Mucosa of descending colon (tissue), 3 donors: ENCODE measurements at regions not wholly inside any gene's neighbourhood (a gene's known extent, or its start where the extent isn't known, plus 50 kb on each side); places are given as distances from the start of the nearest gene placed in this dataset.

ENCODE experiments used
- ATAC-seq: fragments of 200-7000 bp; cut with Tn5 transposase; one replicate; pipeline ENCODE4 v1.9.1; 2020; ENCODE audit warnings: mild to moderate bottlenecking, moderate library complexity
- DNase-seq, 3 donors: peaks; one replicate each; pipeline ENCODE4 v3.0.0-alpha.2; 2020
- H3K36me3 ChIP-seq: fragments of 200-600 bp; one replicate; pipeline ENCODE4 v1.8.0; 2021; ENCODE audit warnings: low read depth, mild to moderate bottlenecking
- H3K4me1 ChIP-seq: fragments of 200-600 bp; one replicate; pipeline ENCODE4 v1.8.0; 2021; ENCODE audit warnings: low read depth, mild to moderate bottlenecking
- H3K4me3 ChIP-seq: fragments of 200-600 bp; one replicate; pipeline ENCODE4 v1.8.0; 2021; ENCODE audit warnings: mild to moderate bottlenecking
- H3K9me3 ChIP-seq: fragments of 200-600 bp; one replicate; pipeline ENCODE4 v1.8.0; 2021; ENCODE audit warnings: mild to moderate bottlenecking
- intact Hi-C, 2 donors: fragments of 100-400 bp; cut with DNase I in 1 of 2; cut with micrococcal nuclease in 1 of 2; formaldehyde crosslinking; loops; one replicate each; pipeline versions ENCODE4 v1.11.0 to v1.11.1; 2022; cut with DNase I, micrococcal nuclease
- TF ChIP-seq, protein P1 (sequence below): fragments of 200-600 bp; IDR thresholded peaks from one replicate; pipeline ENCODE4 v1.8.0; 2022; ENCODE audit warnings: antibody characterized with exemption, mild to moderate bottlenecking
- donor health status: DM: no; HTN: no; CAD: no; lungs with moderate emphysema.
- donor health status: DM: no; HTN: no; CAD: no.
- donor health status: DM: no; HTN: yes; CAD: no.

DNA sequence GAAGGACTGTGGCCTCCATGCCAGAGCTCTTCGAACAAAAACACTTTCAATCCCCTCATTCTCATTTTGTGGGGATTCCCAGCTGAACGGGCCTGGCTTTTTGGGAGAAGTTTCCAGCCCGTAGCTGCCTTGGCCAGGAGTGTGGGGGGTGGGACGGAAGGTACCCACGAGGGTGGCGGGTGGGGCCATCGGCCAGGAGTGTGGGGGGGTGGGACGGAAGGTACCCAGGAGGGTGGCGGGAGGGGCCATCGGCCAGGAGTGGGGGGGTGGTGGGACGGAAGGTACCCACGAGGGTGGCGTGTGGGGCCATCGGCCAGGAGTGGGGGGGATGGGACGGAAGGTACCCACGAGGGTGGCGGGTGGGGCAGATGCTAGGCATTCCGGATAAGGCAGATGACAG, 71.7 kb upstream of the ZBTB18 start:
- intact Hi-C loops, result no loop called here
- no peaks in the 10 kb centered on the region for H3K36me3 ChIP-seq
- no peak overlapping the region for H3K4me3 ChIP-seq
- DNase-seq (no peak), ATAC-seq (no peak)
- no peaks in the 10 kb centered on the region for H3K9me3 ChIP-seq
- H3K4me1 ChIP-seq, result no peaks in the 10 kb centered on the region
- TF ChIP-seq, protein P1, sequence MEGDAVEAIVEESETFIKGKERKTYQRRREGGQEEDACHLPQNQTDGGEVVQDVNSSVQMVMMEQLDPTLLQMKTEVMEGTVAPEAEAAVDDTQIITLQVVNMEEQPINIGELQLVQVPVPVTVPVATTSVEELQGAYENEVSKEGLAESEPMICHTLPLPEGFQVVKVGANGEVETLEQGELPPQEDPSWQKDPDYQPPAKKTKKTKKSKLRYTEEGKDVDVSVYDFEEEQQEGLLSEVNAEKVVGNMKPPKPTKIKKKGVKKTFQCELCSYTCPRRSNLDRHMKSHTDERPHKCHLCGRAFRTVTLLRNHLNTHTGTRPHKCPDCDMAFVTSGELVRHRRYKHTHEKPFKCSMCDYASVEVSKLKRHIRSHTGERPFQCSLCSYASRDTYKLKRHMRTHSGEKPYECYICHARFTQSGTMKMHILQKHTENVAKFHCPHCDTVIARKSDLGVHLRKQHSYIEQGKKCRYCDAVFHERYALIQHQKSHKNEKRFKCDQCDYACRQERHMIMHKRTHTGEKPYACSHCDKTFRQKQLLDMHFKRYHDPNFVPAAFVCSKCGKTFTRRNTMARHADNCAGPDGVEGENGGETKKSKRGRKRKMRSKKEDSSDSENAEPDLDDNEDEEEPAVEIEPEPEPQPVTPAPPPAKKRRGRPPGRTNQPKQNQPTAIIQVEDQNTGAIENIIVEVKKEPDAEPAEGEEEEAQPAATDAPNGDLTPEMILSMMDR, result no peak

DNA sequence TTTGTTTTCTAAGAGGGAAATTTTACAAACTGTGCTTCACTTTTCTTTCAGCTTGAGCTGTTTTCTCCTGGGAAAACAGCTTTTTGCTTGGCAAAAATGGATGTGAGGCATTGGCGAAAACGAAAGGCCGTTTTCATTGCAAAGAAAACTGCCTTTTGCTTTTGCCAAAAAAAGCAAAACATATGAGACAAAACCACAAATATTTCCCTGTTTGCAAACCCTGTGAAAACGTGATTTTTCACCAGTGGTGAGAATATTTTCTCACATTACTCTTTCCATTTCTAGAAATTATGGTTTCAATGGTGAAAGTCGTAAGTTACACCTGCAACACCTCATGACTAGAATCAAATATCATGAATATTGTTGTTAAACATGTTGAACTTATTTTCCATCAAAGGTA, 74.0 kb upstream of the ZBTB18 start:
- intact Hi-C loops, result no loop called here
- ATAC-seq (no peak), DNase-seq (no peak)
- H3K9me3 ChIP-seq, result no peaks in the 10 kb centered on the region
- TF ChIP-seq, protein P1, result no peak
- H3K4me1 ChIP-seq, result no peaks in the 10 kb centered on the region
- no peaks in the 10 kb centered on the region for H3K36me3 ChIP-seq
- H3K4me3 ChIP-seq, result no peak overlapping the region

DNA sequence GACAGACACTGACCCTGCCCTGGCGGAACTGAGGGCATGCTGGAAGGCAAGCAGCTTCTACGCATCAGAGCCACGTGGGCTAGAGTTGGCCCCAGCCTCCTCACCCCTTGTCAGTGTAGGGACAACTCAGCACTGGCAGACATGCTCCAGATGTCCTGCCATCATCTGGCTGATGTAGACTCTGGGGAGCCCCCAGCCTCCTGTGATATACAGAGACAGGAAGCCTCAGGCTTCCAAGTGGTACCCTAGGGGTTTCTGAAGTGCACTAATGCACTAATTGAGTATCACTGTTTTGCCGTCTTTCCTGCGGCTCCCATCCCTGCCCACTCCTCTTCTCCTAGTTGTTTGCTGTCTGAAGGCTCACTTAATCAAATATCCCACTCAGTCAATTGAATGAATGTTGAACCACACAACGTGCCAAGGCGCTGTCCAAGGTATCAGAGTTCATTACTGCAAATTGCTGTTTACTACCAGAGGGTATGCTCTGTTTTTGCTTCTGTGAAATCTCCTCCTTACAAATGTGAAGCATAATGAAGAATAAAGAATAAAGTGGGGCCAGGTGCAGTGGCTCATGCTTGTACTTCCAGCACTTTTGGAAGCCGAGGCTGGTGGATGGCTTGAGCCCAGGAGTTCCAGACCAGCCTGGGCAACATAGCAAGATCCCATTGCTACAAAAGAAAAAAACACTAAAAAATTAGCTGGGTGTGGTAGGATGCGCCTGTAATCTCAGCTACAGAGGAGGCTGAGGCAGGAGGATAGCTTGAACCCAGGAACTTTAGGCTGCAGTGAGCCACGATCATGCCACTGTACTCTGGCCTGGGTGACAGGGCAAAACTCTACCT, 76.4 kb upstream of the ZBTB18 start:
- H3K9me3 ChIP-seq, result no peaks in the 10 kb centered on the region
- no peaks in the 10 kb centered on the region for H3K4me1 ChIP-seq
- H3K36me3 ChIP-seq, result no peaks in the 10 kb centered on the region
- H3K4me3 ChIP-seq, result no peak overlapping the region
- ATAC-seq (no peak), DNase-seq (no peak)
- TF ChIP-seq, protein P1, result no peak
- intact Hi-C loops, result no loop called here

DNA sequence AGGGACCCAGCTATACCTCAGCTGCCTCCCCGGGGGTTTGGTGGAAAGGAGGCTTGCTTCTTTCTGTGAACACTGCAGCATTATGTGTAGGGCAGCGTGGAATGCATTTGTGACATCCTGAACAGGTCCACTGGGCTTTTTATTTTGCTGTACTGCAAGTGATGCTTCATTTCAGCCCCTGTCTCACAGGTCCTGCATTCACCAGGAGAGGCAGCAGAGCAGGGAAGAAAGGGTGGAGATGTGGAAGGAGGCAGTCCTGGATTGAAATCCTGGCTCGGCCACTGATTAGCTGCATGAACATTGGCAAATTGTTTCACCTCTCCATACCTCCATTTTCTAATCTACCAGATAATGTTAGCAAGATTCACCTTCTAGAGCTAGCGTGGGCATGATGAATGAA, 77.9 kb upstream of the ZBTB18 start:
- intact Hi-C loops, result no loop called here
- no peak for DNase-seq
- ATAC-seq, result no peak
- TF ChIP-seq, protein P1, result no peak
- no peak overlapping the region for H3K4me3 ChIP-seq
- no peaks in the 10 kb centered on the region for H3K9me3 ChIP-seq
- H3K36me3 ChIP-seq, result no peaks in the 10 kb centered on the region
- H3K4me1 ChIP-seq, result no peaks in the 10 kb centered on the region

DNA sequence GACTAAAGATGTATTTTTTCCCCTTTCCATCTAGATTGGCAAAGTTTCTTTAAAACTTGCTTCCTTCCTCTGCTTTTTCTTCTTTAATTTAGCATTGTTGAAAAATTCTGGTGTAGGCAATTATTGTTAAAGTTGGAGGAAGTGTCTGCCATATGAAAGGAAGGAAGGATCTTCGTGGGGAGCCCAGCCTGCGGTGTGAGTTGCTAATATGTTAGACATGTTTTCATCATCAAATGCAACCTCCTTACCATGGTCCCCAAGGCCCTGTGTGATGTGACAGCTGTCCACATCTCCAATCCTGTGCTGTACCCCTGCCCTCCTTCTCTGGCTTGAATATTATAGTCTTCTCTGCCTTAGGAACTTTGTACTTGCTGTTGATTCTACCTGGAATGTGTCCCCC, 81.0 kb upstream of the ZBTB18 start:
- ATAC-seq (no peak), DNase-seq (no peak)
- Histone ChIP-seq H3K4me1 (no peaks in the 10 kb centered on the region), H3K4me3 (no peak overlapping the region), H3K9me3 (no peaks in the 10 kb centered on the region), H3K36me3 (no peaks in the 10 kb centered on the region)
- TF ChIP-seq, protein P1, result no peak
- intact Hi-C loops, result no loop called here
